Panc1 (cell line): ENCODE measurements at regions not wholly inside any gene's neighbourhood (a gene's known extent, or its start where the extent isn't known, plus 50 kb on each side); places are given as distances from the start of the nearest gene placed in this dataset.

Experiments used
- ATAC-seq: fragments of 200-7000 bp; cut with Tn5 transposase; 2 replicates; pipeline ENCODE4 v1.9.1; 2020; ENCODE audit warnings: mild to moderate bottlenecking, moderate library complexity
- BruUV-seq: library from RNA; stranded (reverse); fragments of 400-500 nt; replicated peaks from 2 replicates; lab custom pipeline; 2021; lab: Mats Ljungman, UMichigan
- CTCF ChIA-PET: fragments of 300-600 bp; sonication (Branson Sonifier 250); formaldehyde crosslinking; loops from one replicate; lab custom pipeline; 2022; ENCODE audit warnings: antibody characterized with exemption; lab: Charles Lee
- POLR2A ChIA-PET: fragments of 300-600 bp; sonication (Branson Sonifier 250); formaldehyde crosslinking; loops from one replicate; lab custom pipeline; 2022; ENCODE audit warnings: antibody characterized with exemption; lab: Charles Lee
- DNase-seq: peaks from one replicate; pipeline ENCODE4 v3.0.0-alpha.2; 2010; ENCODE audit warnings: low read depth, low spot score
- H3K27ac ChIP-seq: 2 replicates; pipeline ENCODE4 v1.5.1; 2011; ENCODE audit warnings: mild to moderate bottlenecking, low read length, inconsistent platforms
- H3K27me3 ChIP-seq: fragments of 200-500 bp; sonication (Bioruptor generic); 2 replicates; pipeline ENCODE4 v1.6.0; 2014; ENCODE audit warnings: low read length, inconsistent platforms; ENCODE audit not compliant: control insufficient read depth, insufficient read depth
- H3K36me3 ChIP-seq: fragments of 200-500 bp; sonication (Bioruptor generic); 2 replicates; pipeline ENCODE4 v1.5.1; 2014; ENCODE audit warnings: inconsistent platforms, mild to moderate bottlenecking, low read length, moderate library complexity; ENCODE audit not compliant: control insufficient read depth, insufficient read depth
- H3K4me1 ChIP-seq: 2 replicates; pipeline ENCODE4 v1.5.1; 2011; ENCODE audit warnings: inconsistent platforms, mild to moderate bottlenecking, low read length, moderate library complexity; ENCODE audit not compliant: control insufficient read depth, insufficient read depth
- H3K4me3 ChIP-seq, 2 experiments: 2 replicates each; pipeline ENCODE4 v1.5.1; 2011 to 2012; ENCODE audit warnings: low read depth in 2 of 2, low read length in 2 of 2, mild to moderate bottlenecking in 2 of 2, inconsistent platforms in 1 of 2, moderate library complexity in 1 of 2
- H3K9me3 ChIP-seq: fragments of 200-500 bp; sonication (Bioruptor generic); 2 replicates; pipeline ENCODE4 v1.5.1; 2014; ENCODE audit warnings: low read depth, mild to moderate bottlenecking, inconsistent platforms, low read length, moderate library complexity; ENCODE audit not compliant: control insufficient read depth, insufficient read depth
- POLR2AphosphoS5 ChIP-seq: IDR thresholded peaks from 2 replicates; pipeline ENCODE4 v1.6.1; 2012; ENCODE audit warnings: mild to moderate bottlenecking, low read depth, low read length, moderate library complexity
- SIN3A ChIP-seq: IDR thresholded peaks from 2 replicates; pipeline ENCODE4 v1.6.1; 2012; ENCODE audit warnings: low read depth, mild to moderate bottlenecking, low read length, moderate library complexity, borderline replicate concordance; ENCODE audit not compliant: insufficient read depth
- TCF7L2 ChIP-seq: IDR thresholded peaks from 2 replicates; pipeline ENCODE4 v1.6.1; 2011; ENCODE audit warnings: mild to moderate bottlenecking, low read depth, low read length, inconsistent platforms
- in situ Hi-C: cut with HindIII; loops from 2 replicates; pipeline ENCODE4 v1.10.0; 2016; ENCODE audit warnings: low sequenced_read_pairs, low pct_unique_long_range_greater_than_20kb
- intact Hi-C: fragments of 100-400 bp; cut with micrococcal nuclease; formaldehyde crosslinking; loops from one replicate; pipeline ENCODE4 v1.10.0; 2022; ENCODE audit not compliant: unreplicated experiment
- TF ChIP-seq, protein P1 (sequence below): fragments of 450-650 bp; IDR thresholded peaks from 2 replicates; pipeline ENCODE4 v1.5.1; 2017; ENCODE audit warnings: mild to moderate bottlenecking
- TF ChIP-seq, protein P2 (sequence below), 2 experiments: IDR thresholded peaks; 2 replicates each; pipeline ENCODE4 v1.6.1; 2011 to 2012; ENCODE audit warnings: low read depth in 2 of 2, control low read depth in 1 of 2, low read length in 1 of 2, mild to moderate bottlenecking in 1 of 2, moderate library complexity in 1 of 2; ENCODE audit not compliant: insufficient read depth in 1 of 2

DNA sequence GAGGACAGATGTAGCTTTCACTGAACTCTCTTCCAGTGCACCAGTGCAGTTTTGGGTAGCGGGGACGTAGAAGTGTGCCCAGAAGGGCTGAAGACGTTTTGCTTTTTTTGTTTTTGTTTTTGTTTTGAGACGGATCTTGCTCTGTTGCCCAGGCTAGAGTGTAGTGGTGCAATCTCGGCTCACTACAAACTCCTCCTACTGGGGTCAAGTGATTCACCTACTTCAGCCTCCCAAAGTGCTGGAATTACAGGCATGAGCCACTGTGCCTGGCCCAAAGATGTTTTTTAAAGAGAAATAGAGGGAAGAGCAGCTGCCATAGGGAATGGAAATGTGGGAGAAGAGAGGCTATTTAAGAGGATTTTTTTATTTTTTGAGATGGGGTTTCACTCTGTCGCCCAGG is 74.4 kb upstream of the ACSL1 start:
- POLR2A ChIA-PET: no interaction called here
- Histone ChIP-seq H3K4me3 (no peak overlapping the region), H3K4me1 (no peaks in the 10 kb centered on the region), H3K9me3 (no peaks in the 10 kb centered on the region), H3K27me3 (no peaks in the 10 kb centered on the region), H3K27ac (no peak overlapping the region), H3K36me3 (no peaks in the 10 kb centered on the region)
- ATAC-seq: no peak
- CTCF ChIA-PET: no interaction called here
- intact Hi-C loops: no loop called here
- DNase-seq: no peak
- no TSS peak for BruUV-seq
- in situ Hi-C loops: no loop called here
- no peak for TF ChIP-seq SIN3A
- TF ChIP-seq, protein P1, sequence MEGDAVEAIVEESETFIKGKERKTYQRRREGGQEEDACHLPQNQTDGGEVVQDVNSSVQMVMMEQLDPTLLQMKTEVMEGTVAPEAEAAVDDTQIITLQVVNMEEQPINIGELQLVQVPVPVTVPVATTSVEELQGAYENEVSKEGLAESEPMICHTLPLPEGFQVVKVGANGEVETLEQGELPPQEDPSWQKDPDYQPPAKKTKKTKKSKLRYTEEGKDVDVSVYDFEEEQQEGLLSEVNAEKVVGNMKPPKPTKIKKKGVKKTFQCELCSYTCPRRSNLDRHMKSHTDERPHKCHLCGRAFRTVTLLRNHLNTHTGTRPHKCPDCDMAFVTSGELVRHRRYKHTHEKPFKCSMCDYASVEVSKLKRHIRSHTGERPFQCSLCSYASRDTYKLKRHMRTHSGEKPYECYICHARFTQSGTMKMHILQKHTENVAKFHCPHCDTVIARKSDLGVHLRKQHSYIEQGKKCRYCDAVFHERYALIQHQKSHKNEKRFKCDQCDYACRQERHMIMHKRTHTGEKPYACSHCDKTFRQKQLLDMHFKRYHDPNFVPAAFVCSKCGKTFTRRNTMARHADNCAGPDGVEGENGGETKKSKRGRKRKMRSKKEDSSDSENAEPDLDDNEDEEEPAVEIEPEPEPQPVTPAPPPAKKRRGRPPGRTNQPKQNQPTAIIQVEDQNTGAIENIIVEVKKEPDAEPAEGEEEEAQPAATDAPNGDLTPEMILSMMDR: no peak
- TF ChIP-seq, protein P2, sequence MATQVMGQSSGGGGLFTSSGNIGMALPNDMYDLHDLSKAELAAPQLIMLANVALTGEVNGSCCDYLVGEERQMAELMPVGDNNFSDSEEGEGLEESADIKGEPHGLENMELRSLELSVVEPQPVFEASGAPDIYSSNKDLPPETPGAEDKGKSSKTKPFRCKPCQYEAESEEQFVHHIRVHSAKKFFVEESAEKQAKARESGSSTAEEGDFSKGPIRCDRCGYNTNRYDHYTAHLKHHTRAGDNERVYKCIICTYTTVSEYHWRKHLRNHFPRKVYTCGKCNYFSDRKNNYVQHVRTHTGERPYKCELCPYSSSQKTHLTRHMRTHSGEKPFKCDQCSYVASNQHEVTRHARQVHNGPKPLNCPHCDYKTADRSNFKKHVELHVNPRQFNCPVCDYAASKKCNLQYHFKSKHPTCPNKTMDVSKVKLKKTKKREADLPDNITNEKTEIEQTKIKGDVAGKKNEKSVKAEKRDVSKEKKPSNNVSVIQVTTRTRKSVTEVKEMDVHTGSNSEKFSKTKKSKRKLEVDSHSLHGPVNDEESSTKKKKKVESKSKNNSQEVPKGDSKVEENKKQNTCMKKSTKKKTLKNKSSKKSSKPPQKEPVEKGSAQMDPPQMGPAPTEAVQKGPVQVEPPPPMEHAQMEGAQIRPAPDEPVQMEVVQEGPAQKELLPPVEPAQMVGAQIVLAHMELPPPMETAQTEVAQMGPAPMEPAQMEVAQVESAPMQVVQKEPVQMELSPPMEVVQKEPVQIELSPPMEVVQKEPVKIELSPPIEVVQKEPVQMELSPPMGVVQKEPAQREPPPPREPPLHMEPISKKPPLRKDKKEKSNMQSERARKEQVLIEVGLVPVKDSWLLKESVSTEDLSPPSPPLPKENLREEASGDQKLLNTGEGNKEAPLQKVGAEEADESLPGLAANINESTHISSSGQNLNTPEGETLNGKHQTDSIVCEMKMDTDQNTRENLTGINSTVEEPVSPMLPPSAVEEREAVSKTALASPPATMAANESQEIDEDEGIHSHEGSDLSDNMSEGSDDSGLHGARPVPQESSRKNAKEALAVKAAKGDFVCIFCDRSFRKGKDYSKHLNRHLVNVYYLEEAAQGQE (IDR thresholded peaks at IDR 0.05; ENCODE audit: insufficient read depth in 1 of 2, low read depth in 2 of 2, low read length in 1 of 2): no peak
- TF ChIP-seq POLR2AphosphoS5: no peak
- TF ChIP-seq TCF7L2: no peak

DNA sequence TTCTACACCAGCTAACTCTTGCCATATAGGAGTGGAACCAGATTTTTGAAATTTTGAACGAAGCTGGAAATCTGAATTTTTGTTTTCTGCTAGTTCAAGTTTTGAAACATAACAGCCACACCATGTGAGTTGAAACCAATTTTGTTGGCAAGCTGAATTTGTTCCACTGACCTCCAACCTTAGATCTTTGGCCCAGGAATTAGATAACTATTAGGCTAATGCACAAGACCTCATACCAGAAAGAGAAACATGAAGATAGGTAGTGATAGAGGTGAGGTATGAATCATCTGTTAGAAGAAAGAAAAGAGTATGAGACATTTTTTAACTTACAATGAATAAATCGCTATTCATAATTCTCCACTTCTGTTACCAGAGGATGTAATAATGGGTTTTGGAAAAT is 76.8 kb upstream of the ACSL1 start:
- H3K27me3 ChIP-seq: no peaks in the 10 kb centered on the region
- POLR2A ChIA-PET: no interaction called here
- no peaks in the 10 kb centered on the region for H3K36me3 ChIP-seq
- TF ChIP-seq, protein P2 (IDR thresholded peaks at IDR 0.05; ENCODE audit: insufficient read depth in 1 of 2, low read depth in 2 of 2, low read length in 1 of 2): no peak
- TF ChIP-seq, protein P1: no peak
- TF ChIP-seq SIN3A (no peak), POLR2AphosphoS5 (no peak), TCF7L2 (no peak)
- BruUV-seq: no TSS peak
- intact Hi-C loops: no loop called here
- ATAC-seq: no peak
- no peak overlapping the region for H3K27ac ChIP-seq
- no peak for DNase-seq
- CTCF ChIA-PET: no interaction called here
- no peaks in the 10 kb centered on the region for H3K9me3 ChIP-seq
- H3K4me3 ChIP-seq: no peak overlapping the region
- in situ Hi-C loops: no loop called here
- H3K4me1 ChIP-seq: no peaks in the 10 kb centered on the region
